ENCODE measurements at regions not wholly inside any gene's neighbourhood (a gene's known extent, or its start where the extent isn't known, plus 50 kb on each side); places are given as distances from the start of the nearest gene placed in this dataset.

DNA sequence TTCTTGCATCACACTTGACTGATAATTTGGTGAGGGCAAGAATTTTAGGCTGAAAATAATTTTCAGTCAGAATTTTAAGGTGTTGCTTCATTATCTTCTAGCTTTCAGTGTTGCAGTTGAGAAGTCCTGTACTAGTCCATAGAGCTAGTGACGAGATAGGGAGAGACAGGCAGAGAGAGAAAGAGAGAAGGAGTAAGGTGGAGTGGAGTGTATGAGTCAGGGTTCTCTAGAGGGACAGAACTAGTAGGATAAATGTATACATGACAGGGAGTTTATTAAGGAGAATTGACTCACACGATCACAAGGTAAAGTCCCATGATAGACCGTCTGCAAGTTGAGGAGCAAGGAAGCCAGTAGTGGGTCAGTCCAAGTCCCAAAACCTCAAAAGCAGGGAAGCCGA lies 127.2 kb downstream of the UTP18 start:
- H3K4me3 ChIP-seq (ENCODE audit: low read length) = no peak overlapping the region
- no peak for DNase-seq (ENCODE audit: low read depth)
- TF ChIP-seq, protein P1, sequence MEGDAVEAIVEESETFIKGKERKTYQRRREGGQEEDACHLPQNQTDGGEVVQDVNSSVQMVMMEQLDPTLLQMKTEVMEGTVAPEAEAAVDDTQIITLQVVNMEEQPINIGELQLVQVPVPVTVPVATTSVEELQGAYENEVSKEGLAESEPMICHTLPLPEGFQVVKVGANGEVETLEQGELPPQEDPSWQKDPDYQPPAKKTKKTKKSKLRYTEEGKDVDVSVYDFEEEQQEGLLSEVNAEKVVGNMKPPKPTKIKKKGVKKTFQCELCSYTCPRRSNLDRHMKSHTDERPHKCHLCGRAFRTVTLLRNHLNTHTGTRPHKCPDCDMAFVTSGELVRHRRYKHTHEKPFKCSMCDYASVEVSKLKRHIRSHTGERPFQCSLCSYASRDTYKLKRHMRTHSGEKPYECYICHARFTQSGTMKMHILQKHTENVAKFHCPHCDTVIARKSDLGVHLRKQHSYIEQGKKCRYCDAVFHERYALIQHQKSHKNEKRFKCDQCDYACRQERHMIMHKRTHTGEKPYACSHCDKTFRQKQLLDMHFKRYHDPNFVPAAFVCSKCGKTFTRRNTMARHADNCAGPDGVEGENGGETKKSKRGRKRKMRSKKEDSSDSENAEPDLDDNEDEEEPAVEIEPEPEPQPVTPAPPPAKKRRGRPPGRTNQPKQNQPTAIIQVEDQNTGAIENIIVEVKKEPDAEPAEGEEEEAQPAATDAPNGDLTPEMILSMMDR (conservative IDR thresholded peaks at IDR 0.05; ENCODE audit: low read length) = no peak

DNA sequence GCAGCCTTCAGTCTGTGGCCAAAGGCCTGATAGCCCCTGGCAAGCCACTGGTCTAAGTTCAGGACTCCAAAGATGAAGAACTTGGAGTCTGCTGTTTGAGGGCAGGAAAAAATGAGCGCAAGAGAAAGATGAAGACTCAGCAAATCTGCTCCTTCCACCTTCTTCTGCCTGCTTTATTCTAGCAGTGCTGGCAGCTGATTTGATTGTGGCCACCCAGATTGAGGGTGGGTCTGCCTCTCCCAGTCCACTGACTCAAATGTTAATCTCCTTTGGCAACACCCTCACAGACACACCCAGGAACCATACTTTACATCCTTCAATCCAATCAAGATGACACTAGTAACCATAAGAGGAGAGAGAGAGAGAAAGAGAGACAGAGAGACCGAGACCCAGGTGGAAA lies 127.6 kb downstream of the UTP18 start:
- TF ChIP-seq, protein P1 (conservative IDR thresholded peaks at IDR 0.05; ENCODE audit: low read length) = no peak

DNA sequence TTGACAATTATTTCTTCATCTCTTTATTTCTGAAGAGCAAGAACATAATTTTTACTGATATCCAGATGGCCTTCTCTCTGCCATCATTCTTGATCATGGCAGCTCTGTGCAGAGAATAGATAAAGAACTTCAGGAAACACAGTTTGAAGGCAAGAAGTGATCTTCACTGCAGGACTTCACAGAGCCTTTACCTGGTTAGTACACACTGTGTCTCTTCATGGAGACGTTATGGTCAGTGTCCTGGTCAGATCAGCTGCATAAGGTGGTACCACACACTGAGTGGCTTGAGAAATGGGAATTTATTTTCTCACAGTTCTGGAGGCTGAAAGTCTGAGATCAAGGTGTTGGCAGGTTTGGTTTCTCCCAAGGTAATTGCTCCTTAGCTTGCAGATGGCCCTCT lies 129.5 kb downstream of the UTP18 start:
- H3K4me3 ChIP-seq (ENCODE audit: low read length) = no peak overlapping the region
- DNase-seq (ENCODE audit: low read depth) = no peak
- TF ChIP-seq, protein P1 (conservative IDR thresholded peaks at IDR 0.05; ENCODE audit: low read length) = no peak

More for the DNA sequence above, 127.6 kb downstream of the UTP18 start:
- no peak for DNase-seq (ENCODE audit: low read depth)
- H3K4me3 ChIP-seq (ENCODE audit: low read length) = no peak overlapping the region

DNA sequence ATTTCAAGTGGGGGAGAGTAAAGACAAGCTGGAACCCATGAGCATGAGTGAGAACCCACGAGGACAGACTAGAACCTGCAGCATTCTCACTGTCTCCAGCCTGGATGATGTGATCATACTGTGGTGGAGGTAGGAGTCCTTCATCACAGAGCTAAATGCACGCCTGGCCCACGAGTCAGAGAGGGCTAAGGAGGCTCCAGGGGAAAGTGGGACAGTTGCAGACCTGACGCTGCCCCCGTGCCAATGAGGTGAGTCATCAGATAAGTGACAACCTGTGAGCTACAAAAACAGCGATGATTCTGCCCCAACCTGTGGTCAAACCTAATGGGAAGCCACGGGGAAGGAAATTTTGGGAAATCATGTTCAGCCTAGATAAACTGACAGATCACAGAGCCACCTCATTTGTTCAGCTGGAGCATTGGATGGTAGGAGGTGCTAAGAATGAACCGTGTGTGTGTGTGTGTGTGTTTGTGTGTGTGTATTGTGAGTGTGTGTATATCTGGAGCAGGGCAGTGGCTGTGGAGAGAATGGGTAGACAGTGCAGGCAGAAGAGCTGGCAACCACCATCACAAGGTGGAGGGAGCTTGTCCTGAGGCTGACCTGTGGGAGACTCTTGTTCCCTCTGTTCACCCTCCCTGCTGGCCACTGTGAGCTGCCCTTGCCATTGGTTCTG lies 131.8 kb downstream of the UTP18 start:
- TF ChIP-seq, protein P1 (conservative IDR thresholded peaks at IDR 0.05; ENCODE audit: low read length) = no peak
- DNase-seq (ENCODE audit: low read depth) = no peak
- no peak overlapping the region for H3K4me3 ChIP-seq (ENCODE audit: low read length)

DNA sequence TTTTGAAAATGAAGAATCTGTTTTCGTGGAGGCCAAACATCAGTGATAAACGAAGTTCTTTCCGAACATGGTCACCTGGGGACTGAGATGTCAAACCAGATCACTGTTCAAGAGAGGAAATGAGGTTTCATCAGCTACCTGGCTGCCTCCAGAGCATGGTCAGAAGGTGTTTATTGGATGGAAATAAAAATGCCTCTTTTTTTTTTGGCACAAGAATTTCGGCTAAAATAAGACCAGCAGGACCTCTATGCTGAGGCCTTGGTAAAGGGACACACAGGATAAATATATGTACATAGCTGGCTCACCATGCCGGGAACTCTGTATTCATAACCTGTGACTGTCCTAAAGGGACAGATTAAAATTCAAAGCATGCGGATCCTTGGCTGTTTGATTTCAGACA lies 135.3 kb downstream of the UTP18 start:
- H3K4me3 ChIP-seq (ENCODE audit: low read length) = no peak overlapping the region
- TF ChIP-seq, protein P1 (conservative IDR thresholded peaks at IDR 0.05; ENCODE audit: low read length) = no peak
- DNase-seq (ENCODE audit: low read depth) = no peak

DNA sequence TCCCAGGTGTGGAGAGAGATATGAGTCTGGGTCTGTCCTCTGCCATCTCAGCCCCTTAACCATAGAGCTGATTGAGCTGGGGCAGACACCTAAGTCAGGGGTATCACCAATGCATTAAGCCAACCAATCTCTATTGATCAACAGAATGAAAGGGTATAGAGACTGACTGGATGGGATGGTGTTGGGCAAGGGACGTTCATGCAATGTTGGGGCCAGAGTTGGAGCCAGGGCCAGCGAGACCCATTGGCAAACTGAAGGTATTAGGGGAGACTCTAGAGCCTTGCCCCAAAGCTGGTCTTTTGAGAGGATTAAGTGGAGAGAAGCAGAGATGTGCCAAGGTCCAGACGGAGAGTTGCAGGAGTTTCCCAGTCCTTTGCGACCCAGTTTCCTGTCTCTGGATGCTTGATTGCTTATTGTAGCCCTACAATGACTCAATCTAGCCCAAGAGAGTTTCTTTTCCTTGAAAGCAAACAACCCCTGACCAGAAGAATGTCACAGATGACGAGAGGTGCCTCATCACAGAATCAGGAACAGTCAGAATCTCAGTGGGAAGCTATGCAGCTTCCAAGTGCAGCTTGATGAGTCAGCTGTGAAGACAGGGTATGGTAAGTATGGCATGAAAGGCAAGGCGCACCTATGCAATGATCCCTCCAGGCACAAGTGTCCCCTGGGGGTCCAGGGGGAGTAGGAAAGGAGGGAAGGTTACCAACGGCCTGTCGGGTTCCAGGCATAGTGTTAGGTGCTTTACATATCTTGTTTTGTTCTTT lies 137.2 kb downstream of the UTP18 start:
- peak; percentile 11 for DNase-seq (ENCODE audit: low read depth)
- H3K4me3 ChIP-seq (ENCODE audit: low read length) = no peak overlapping the region
- TF ChIP-seq, protein P1 (conservative IDR thresholded peaks at IDR 0.05; ENCODE audit: low read length) = no peak

DNA sequence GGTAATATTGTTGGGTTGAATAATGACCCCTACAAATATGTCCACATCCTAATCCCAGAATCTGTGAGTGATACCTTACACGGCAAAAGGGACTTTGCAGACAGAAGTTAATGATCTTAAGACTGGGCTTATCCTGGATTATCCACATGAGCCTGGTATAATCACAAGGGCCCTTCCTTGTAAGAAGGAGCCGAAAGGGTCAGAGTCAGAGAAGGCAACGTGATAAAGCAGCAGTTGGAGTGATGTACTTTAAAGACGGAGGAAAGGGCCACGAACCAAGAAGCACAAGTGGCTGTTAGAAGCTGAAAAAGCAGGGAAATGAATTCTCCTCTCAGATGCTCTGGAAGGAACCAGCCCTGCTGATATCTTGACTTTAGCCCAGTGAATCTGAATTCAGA lies 137.8 kb downstream of the UTP18 start:
- H3K4me3 ChIP-seq (ENCODE audit: low read length) = no peak overlapping the region
- no peak for DNase-seq (ENCODE audit: low read depth)
- TF ChIP-seq, protein P1 (conservative IDR thresholded peaks at IDR 0.05; ENCODE audit: low read length) = no peak
